Spleen (tissue), 7 donors: ENCODE measurements at regions not wholly inside any gene's neighbourhood (a gene's known extent, or its start where the extent isn't known, plus 50 kb on each side); places are given as distances from the start of the nearest gene placed in this dataset.

ENCODE experiments used
- POLR2A ChIP-seq, 3 donors: fragments of 450-650 bp; IDR thresholded peaks; one replicate each; pipeline ENCODE4 v1.5.1; 2017; ENCODE audit warnings: antibody characterized with exemption in 3 of 3, mild to moderate bottlenecking in 1 of 3
- TF ChIP-seq, protein P1 (sequence below), 11 experiments: fragments of 200-600 bp in 7 of 11; fragments of 450-650 bp in 4 of 11; sonication (generic) in 4 of 11; IDR thresholded peaks in 8 of 11; conservative IDR thresholded peaks in 3 of 11; 1 replicate in 7 of 11; 2 replicates in 4 of 11; pipeline versions ENCODE4 v1.4.0 to v1.8.0; 2016 to 2021; ENCODE audit warnings: antibody characterized with exemption in 11 of 11, inconsistent platforms in 4 of 11, mild to moderate bottlenecking in 1 of 11
- donor health status: DM: no; HTN: no; CAD: no; lungs with moderate emphysema.
- donor health status: DM: no; HTN: no; CAD: no.
- donor health status: DM: no; HTN: no; CAD: no.

DNA sequence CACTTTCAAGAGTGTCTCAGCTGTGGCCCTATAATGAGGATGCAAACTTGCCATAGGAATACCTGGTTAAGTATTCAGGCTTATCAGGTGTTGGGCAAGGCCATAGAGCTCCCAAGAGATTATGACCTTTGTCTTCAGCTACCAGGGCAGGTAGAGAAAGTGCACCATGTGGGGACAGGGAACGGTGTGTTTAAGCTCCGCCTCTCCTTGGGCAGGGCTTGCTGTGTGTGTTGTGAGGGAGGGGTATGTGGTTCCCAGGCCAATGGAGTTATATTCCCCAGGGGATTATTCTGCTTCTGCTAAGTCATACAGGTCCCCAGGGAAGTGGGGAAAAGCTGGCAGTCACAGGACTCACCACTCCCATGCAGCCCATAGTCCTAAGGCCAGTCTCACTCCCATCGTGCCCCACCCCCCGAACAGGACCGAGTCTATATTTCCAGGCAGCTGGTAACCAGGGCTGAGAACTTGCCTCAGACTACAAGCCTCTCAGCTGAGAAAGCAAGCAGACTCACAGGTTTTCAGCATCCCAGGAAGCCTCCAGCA, 660.2 kb downstream of the HTR1B start:
- TF ChIP-seq POLR2A (IDR thresholded peaks at IDR 0.05) = no peak
- TF ChIP-seq, protein P1, sequence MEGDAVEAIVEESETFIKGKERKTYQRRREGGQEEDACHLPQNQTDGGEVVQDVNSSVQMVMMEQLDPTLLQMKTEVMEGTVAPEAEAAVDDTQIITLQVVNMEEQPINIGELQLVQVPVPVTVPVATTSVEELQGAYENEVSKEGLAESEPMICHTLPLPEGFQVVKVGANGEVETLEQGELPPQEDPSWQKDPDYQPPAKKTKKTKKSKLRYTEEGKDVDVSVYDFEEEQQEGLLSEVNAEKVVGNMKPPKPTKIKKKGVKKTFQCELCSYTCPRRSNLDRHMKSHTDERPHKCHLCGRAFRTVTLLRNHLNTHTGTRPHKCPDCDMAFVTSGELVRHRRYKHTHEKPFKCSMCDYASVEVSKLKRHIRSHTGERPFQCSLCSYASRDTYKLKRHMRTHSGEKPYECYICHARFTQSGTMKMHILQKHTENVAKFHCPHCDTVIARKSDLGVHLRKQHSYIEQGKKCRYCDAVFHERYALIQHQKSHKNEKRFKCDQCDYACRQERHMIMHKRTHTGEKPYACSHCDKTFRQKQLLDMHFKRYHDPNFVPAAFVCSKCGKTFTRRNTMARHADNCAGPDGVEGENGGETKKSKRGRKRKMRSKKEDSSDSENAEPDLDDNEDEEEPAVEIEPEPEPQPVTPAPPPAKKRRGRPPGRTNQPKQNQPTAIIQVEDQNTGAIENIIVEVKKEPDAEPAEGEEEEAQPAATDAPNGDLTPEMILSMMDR (IDR thresholded peaks at IDR 0.05 in 8 of 11, conservative IDR thresholded peaks at IDR 0.05 in 3 of 11) = no peak
